Embryonic facial prominence (tissue), 1 donor: ENCODE measurements at regions not wholly inside any gene's neighbourhood (a gene's known extent, or its start where the extent isn't known, plus 50 kb on each side); places are given as distances from the start of the nearest gene placed in this dataset.
"Not testable (repeated sequence)": the region's sequence is repeated elsewhere in the genome, so short reads cannot be mapped to it uniquely, and the experiment has no call there.

Experiments used
- DNase-seq: peaks from one replicate; pipeline ENCODE4 v3.0.0-alpha.2; 2016; ENCODE audit errors: extremely low spot score

GRCh38 chr6:28838634-28839442 is 84.9 kb downstream of the TRIM27 start:
- DNase-seq = peak; percentile 25

- no peak for DNase-seq
These were observed 84.2 kb downstream of the TRIM27 start for GRCh38 chr6:28839443-28840120.

- no peak for DNase-seq
These were observed 82.5 kb downstream of the TRIM27 start for GRCh38 chr6:28841290-28841689.

GRCh38 chr6:28848756-28849155 is 75.0 kb downstream of the TRIM27 start:
- not testable (repeated sequence) for DNase-seq
